HCT116 (cell line): ENCODE measurements at regions not wholly inside any gene's neighbourhood (a gene's known extent, or its start where the extent isn't known, plus 50 kb on each side); places are given as distances from the start of the nearest gene placed in this dataset.
"Not testable (repeated sequence)": the region's sequence is repeated elsewhere in the genome, so short reads cannot be mapped to it uniquely, and the experiment has no call there.

Source experiments
- CEBPB ChIP-seq: IDR thresholded peaks from 2 replicates; pipeline ENCODE4 v1.6.1; 2012; ENCODE audit warnings: low read depth
- EZH2phosphoT487 ChIP-seq: fragments of 200-600 bp; IDR thresholded peaks from 2 replicates; pipeline ENCODE4 v1.6.1; 2018; ENCODE audit warnings: antibody characterized with exemption, borderline replicate concordance
- FOSL1 ChIP-seq: IDR thresholded peaks from 2 replicates; pipeline ENCODE4 v1.6.1; 2012; ENCODE audit warnings: low read depth
- POLR2A ChIP-seq: IDR thresholded peaks from 2 replicates; pipeline ENCODE4 v1.7.0; 2011; ENCODE audit warnings: borderline replicate concordance; ENCODE audit not compliant: insufficient read depth, insufficient read length; ENCODE audit errors: extremely low read depth
- POLR2AphosphoS5 ChIP-seq: IDR thresholded peaks from 2 replicates; pipeline ENCODE4 v1.6.1; 2011; ENCODE audit warnings: mild to moderate bottlenecking, low read depth, low read length, moderate library complexity
- RAD21 ChIP-seq: IDR thresholded peaks from 2 replicates; pipeline ENCODE4 v1.6.1; 2012; ENCODE audit warnings: low read depth, mild to moderate bottlenecking
- TF ChIP-seq, protein P1 (sequence below): IDR thresholded peaks from 2 replicates; pipeline ENCODE4 v1.6.1; 2012
- TF ChIP-seq, protein P2 (sequence below), 3 experiments: fragments of 200-600 bp in 1 of 3; sonication (generic) in 1 of 3; IDR thresholded peaks in 2 of 3; conservative IDR thresholded peaks in 1 of 3; 2 replicates each; pipeline ENCODE4 v1.5.1; 2012 to 2017; ENCODE audit warnings: low read depth in 2 of 3, low read length in 2 of 3, antibody characterized with exemption in 1 of 3, borderline replicate concordance in 1 of 3, control low read depth in 1 of 3, mild to moderate bottlenecking in 1 of 3, mixed read lengths in 1 of 3, mixed run types in 1 of 3, moderate library complexity in 1 of 3; ENCODE audit not compliant: insufficient read depth in 1 of 3

DNA sequence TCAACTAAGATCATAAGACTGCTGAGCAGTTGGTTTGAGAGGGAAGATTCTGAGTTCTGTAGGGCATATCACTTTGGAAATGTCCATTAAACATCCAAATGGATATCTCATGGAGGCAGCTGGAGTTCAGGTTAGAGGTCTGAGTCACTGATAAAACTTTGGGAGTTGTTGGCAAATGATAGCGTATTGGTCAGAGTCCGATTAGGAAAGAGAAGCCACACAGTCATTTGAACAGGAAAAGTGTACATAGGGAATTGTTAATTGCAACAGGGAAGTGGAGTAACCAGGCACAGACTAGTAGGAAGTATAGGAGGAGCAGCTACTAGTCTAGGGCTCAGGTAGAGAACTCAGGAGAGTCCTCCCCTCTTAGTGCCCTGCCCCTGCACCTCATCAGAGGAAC lies 126.6 kb upstream of the PTPN20 start:
- TF ChIP-seq, protein P1, sequence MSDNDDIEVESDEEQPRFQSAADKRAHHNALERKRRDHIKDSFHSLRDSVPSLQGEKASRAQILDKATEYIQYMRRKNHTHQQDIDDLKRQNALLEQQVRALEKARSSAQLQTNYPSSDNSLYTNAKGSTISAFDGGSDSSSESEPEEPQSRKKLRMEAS: not testable (repeated sequence)
- TF ChIP-seq, protein P2, sequence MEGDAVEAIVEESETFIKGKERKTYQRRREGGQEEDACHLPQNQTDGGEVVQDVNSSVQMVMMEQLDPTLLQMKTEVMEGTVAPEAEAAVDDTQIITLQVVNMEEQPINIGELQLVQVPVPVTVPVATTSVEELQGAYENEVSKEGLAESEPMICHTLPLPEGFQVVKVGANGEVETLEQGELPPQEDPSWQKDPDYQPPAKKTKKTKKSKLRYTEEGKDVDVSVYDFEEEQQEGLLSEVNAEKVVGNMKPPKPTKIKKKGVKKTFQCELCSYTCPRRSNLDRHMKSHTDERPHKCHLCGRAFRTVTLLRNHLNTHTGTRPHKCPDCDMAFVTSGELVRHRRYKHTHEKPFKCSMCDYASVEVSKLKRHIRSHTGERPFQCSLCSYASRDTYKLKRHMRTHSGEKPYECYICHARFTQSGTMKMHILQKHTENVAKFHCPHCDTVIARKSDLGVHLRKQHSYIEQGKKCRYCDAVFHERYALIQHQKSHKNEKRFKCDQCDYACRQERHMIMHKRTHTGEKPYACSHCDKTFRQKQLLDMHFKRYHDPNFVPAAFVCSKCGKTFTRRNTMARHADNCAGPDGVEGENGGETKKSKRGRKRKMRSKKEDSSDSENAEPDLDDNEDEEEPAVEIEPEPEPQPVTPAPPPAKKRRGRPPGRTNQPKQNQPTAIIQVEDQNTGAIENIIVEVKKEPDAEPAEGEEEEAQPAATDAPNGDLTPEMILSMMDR (IDR thresholded peaks at IDR 0.05 in 2 of 3, conservative IDR thresholded peaks at IDR 0.05 in 1 of 3; ENCODE audit: borderline replicate concordance in 1 of 3, insufficient read depth in 1 of 3, low read depth in 2 of 3, low read length in 2 of 3): not testable (repeated sequence)
- TF ChIP-seq CEBPB, POLR2A, FOSL1, EZH2phosphoT487, RAD21, POLR2AphosphoS5: not testable (repeated sequence)
